ENCODE measurements at regions not wholly inside any gene's neighbourhood (a gene's known extent, or its start where the extent isn't known, plus 50 kb on each side); places are given as distances from the start of the nearest gene placed in this dataset.

DNA sequence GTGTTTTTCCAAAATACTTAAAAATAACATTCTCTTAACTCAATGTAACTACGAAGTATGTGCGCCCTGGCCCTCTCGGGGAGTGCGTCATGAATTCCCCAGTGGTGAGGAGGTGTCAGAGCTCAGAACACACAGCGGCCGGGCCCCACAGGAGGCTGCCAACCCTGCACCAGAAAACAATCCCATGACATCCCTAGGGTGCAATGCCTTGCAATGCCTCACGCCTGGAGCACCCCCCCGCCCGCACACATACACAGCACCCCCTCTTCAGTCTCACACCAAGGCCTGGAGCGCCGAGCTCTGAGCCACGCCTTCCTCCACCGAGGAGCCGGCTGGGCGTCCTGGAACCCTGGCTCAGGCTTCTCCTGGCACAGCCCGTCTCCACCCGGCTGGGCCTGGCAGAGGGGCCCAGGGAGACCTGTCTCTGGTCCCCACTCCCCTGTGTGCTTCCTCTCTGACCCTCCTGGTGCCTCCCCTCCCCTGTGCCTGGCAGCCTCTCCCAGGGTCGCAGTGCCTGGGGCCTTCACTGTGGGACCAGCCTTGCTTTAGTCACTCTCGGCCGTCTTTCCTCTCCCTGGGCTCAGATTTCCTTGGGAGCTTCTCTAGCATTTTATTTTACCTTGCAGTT is 108.2 kb upstream of the ADRA2C start:
- no peak overlapping the region for H3K4me3 ChIP-seq (ENCODE audit: low read length)
- no peak for DNase-seq (ENCODE audit: low read depth, low spot score)

DNA sequence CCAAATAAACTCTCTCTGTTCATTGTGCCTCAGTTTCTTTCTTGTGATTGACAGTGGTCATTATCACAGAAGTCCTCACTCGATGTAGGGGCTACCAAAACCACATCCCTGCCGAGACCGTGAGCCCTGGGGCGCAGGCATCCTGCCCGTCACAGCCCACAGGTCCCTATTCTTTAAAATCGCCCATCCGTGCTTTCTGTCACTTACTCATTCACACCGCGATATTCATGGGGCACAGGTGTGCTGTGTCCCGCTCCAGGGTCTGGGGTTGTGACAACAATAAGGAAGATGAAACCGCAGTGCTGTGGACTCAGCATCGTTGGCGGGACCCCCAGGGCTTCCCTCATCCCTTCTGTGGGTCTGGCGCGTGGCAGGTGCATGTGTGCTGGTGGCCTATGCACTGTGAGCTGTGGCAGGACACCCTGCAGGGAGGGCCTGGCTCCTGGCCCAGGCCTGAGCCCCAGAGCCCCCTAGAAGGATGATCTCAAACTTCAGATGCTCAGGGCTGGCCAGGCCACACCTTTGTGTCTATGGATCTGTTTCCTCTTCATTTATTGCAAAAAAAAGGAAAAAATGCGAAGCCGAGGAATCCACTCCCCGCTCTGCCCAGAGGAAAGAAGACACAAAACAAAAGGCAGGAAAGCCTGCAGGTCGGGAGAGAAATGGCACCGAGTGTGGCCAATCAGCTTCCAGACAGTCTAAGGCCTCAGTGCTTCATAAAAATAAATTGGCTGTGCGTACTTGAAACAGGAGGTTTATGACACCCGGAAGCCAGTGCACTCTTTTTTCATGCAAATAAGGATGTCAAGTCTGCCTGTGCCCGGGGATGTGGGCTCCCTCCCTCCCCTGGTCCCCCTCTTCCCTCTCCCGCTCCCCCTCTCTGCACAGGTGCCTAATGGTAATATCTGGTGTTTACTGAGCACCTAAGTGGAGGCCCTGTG is 109.5 kb upstream of the ADRA2C start:
- DNase-seq (ENCODE audit: low read depth, low spot score) = peak; percentile 1
- H3K4me3 ChIP-seq (ENCODE audit: low read length) = no peak overlapping the region

DNA sequence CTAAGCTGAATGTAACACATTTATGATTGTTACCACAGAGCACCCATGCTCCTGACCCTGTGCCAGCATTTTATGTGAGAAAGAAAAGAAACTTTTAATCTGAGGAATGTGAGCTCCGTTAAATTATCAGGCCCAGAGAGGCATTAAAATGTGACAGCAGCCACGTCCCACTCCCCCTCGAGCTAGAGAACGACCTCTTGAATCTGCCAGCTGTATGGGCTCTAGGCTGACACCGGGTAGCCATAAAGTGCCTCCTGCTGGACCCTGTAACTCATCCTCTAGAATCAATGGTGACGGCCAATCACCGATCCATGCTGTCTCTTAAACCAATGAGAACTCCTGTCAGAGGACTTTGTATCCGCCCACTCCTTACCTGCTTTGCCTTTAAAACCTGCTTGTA is 110.2 kb upstream of the ADRA2C start:
- DNase-seq (ENCODE audit: low read depth, low spot score) = no peak
- no peak overlapping the region for H3K4me3 ChIP-seq (ENCODE audit: low read length)

DNA sequence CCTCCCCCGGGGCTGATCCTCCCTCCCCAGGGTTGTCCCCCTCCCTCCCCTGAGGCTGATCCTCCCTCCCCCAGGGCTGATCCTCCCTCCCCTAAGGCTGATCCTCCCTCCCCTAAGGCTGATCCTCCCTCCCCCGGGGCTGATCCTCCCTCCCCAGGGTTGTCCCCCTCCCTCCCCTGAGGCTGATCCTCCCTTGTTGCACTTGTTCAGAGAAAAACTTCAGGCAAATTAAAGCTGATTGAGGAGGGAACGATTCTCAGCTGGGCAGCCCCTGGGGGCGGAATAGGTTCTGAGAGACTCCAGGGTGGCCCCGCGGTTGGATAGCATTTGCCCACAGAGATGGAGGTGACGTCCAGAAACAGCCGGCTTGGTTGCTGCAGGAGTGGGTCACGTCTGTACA is 110.7 kb upstream of the ADRA2C start:
- no peak overlapping the region for H3K4me3 ChIP-seq (ENCODE audit: low read length)
- DNase-seq (ENCODE audit: low read depth, low spot score) = no peak

DNA sequence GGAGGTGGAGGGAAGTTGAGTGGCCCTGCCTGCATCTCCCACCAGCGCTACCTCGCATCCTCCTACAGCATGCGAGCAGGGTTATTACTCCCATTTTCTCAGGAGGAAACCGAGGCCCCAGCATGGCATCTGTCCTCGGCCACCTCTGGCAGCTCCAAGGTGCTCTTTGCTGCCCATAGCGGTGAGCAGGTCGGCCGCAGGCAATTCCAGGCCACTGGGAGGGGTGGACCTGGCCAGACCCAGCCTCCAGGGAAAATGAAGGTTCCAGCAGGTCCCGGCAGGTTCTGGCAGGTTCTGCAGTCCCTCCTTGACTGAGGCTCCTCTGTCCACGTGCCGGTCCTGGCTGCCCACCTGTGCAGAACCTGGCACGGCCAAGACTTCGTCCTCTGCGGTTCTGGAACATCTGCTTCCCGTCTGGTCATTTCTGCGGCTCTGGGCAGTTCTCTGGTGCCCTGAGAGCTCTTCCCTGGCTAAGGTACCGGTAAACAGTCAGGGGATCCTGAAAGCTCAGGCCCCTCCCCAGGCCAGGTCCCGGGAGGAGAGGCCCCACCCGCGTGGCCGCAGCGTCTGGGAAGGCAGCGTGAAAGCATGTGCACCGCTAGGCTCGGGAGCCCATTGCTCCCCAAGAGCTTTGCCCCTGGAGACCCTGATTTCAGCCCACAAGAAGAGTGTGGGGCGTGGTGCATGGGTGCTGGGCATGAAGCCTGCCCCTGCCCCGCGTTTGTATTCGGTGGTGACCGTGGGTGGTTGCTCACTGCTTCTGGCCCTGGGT is 112.0 kb upstream of the ADRA2C start:
- no peak for DNase-seq (ENCODE audit: low read depth, low spot score)
- no peak overlapping the region for H3K4me3 ChIP-seq (ENCODE audit: low read length)

DNA sequence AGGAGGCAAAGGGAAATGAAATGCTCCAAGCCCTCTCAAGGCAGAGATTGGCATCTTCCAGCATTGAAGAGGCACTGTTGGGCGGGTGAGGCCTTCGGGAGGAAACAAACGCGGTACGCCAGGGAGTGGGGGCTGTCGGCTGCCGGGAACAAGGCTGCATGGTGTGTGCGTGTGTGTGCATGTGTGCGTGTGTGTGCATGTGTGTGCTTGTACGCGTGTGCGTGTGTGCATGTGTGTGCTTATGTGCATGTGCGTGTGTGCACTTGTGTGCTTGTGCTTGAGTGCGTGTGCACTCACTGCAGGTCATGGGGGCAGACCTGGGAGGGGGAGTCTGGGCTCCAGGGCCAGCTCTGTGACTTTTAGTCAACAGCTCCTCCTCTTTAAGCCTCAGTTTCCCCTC is 113.6 kb upstream of the ADRA2C start:
- no peak for DNase-seq (ENCODE audit: low read depth, low spot score)
- H3K4me3 ChIP-seq (ENCODE audit: low read length) = no peak overlapping the region

DNA sequence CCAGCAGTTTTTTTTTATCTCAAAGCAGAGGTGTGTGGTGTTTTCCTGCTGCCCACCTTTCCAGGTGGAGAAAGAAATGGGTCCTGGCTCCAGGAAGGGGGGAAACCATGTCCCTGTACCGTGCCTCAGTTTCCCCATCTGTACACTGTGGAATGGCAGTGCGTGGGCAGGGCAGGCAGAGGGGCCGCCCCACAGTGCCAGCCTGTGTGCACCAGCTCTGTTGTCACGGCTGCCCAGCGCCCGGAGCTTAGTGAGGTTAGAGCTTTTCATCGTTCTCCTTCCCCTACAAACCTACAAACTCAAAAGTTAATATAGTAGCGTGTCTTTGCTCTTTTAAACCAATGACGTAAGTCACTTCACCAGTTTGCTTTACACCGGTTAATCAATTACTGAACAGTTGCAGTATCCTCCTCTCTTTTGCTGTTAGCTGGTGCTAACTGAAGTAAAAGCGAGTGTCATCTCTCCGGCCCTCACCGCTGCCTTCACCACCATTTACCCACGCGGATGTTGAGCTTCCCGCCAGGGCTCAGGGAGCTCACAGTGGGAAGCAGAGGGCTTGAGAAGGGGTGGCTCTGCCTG is 114.8 kb upstream of the ADRA2C start:
- no peak overlapping the region for H3K4me3 ChIP-seq (ENCODE audit: low read length)
- DNase-seq (ENCODE audit: low read depth, low spot score) = no peak

DNA sequence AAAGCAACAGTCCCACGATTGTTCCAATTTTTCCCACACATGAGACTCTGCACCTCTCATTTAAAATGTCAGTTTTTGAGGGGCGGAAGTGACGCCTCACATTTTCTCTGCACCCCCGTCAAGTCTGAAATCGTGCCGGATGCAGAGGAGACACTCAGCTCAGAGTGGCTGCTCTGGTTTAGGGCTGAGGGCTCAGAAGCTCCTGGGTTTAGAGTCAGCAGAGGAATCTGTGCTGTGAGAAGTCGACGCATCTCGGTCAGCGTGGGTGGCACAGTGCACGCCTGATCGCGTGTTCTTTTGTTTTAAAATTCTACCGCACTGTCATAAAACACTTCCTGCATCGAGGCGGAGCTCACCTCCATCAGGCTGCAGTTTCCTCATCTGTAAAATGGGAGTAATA is 116.7 kb upstream of the ADRA2C start:
- DNase-seq (ENCODE audit: low read depth, low spot score) = no peak
- H3K4me3 ChIP-seq (ENCODE audit: low read length) = no peak overlapping the region

DNA sequence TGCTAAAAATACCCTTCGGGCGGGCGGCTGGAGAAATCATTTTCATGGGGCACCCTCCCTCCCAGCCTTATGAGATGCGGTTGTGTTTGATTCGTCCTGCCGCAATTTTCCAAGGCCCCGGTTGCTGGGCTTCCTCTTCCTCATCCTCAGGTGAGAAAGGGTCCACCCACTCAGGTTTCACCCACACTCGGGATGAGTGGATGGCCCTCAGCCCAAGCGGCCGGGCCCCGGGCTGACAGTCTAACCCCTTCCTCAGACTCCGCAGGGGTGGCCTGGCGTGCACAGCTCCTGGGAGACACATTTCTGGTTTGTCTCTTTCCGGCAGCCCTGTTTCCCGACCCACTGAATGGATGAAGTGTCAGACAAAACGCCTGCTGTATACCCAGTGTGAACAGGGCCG is 116.5 kb upstream of the LRPAP1 start:
- no peak overlapping the region for H3K4me3 ChIP-seq (ENCODE audit: low read length)
- DNase-seq (ENCODE audit: low read depth, low spot score) = no peak

DNA sequence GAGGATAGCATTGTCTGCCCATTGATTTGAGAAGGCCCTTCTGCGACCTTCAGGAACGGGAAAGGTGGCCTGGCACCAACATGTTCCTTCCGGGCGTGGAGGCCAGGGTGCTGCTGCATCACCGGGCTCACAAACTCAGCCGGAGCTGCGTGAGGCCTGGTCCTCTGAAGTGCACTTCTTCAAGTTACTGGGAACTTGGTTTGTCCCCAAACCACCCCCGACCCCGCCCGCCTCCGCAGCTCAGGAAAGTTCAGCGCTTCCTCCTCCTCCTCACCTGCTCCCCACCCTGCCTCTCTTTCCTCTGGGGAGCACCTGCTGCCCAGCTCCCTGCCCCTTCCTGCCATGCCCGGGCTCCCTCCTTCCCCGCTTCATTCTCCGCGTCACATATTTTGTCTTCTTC is 116.0 kb upstream of the LRPAP1 start:
- H3K4me3 ChIP-seq (ENCODE audit: low read length) = no peak overlapping the region

DNA sequence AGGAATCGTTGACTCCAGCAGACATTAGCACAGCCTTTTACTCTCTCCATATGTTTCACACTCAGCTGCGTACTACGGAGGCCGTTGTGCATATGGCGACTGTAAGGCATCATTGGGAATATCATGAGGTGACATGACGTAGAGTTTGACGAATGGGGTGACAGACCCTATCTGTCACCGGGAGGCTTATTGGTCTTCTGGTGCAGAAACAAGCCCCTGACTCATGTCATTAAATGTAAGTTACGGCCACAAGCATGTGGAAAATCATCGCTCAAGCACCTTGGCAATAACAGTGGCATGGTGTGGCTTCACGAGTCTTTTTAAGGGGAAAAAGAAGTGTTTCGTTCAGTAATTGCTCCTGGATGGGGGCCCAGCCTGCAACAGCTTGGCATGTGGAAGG is 115.2 kb upstream of the LRPAP1 start:
- DNase-seq (ENCODE audit: low read depth, low spot score) = no peak

More for the DNA sequence above, 116.0 kb upstream of the LRPAP1 start:
- DNase-seq (ENCODE audit: low read depth, low spot score) = no peak

DNA sequence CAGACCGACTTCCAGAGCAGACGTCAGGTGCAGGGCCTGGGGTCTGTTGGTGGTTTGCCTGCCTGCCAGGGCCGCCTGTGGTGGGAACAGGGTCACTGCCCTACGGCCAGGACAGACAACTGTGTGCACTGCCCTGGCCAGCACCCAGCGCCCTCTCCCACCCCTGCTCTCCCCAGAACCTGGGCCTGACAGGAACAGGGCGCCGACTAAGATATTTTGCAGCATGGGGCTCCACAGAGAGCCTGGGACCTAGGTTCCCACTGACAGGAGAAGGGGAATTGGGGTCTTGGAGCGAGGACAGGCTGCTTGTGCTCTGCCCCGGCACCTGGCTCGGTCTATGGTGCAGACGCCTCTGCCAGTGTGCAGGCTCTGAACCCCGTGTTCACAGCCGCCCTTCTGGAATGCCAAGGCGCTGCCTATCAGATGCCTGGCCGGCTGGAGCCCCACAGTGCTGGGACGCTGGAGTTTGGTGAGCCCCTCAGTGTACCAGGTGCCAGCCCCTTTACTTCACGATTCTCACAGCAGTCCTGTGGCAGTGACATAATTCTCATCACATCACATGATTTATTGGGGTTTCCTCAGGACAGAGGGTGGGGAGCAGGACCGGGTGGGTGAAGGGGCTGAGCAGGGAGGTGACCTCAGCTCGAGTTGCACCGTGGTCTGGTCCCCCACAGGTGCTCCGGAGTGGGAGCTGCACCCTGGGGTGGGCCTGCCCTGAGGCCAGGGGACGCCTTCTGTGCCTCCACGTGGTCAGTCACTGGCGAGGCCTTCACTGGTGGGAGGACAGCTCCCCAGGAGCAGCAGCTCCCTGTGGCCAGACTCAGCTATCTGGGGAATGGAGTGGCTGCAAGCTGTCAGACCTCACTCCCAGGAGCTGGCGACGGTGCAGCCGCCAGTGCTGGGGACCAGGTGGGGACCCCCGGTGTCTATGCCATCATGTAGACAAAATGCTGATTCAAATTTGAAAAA is 113.8 kb upstream of the LRPAP1 start:
- no peak overlapping the region for H3K4me3 ChIP-seq (ENCODE audit: low read length)
- DNase-seq (ENCODE audit: low read depth, low spot score) = no peak

More for the DNA sequence above, 115.2 kb upstream of the LRPAP1 start:
- H3K4me3 ChIP-seq (ENCODE audit: low read length) = no peak overlapping the region

DNA sequence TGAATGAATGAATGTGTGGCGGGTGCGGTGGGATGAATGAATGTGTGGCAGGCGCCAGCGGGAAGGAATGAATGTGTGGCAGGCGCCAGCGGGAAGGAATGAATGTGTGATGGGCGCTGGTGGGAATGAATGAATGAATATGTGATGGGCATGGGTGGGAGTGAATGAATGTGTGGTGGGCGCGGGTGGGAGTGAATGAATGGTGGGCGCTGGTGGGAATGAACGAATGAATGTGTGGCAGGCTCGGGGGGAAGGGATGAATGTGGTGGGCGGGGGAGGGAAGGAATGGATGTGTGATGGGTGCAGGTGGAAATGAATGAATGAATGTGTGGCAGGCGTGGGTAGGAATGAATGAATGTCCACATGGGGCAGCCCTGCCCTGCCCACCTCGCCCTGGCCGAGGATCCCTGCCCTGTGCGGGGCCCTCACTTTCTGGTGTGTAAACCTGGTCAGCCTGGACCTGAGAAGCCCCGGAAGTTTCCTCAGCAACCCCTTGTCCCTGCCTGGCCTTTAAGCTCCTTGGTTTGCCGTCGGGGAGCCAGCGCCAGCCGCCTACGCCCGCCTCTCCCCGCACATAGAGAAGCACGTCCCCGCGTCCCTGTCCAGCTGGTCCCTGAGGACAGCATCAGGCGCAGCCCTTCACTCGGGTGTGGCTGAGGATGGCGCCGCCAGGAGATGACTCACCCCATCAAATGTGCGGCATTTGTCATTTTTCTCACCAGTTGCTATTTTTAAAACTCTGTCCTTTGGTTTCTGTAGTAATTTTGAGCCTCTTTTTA is 112.8 kb upstream of the LRPAP1 start:
- H3K4me3 ChIP-seq (ENCODE audit: low read length) = no peak overlapping the region
- no peak for DNase-seq (ENCODE audit: low read depth, low spot score)

DNA sequence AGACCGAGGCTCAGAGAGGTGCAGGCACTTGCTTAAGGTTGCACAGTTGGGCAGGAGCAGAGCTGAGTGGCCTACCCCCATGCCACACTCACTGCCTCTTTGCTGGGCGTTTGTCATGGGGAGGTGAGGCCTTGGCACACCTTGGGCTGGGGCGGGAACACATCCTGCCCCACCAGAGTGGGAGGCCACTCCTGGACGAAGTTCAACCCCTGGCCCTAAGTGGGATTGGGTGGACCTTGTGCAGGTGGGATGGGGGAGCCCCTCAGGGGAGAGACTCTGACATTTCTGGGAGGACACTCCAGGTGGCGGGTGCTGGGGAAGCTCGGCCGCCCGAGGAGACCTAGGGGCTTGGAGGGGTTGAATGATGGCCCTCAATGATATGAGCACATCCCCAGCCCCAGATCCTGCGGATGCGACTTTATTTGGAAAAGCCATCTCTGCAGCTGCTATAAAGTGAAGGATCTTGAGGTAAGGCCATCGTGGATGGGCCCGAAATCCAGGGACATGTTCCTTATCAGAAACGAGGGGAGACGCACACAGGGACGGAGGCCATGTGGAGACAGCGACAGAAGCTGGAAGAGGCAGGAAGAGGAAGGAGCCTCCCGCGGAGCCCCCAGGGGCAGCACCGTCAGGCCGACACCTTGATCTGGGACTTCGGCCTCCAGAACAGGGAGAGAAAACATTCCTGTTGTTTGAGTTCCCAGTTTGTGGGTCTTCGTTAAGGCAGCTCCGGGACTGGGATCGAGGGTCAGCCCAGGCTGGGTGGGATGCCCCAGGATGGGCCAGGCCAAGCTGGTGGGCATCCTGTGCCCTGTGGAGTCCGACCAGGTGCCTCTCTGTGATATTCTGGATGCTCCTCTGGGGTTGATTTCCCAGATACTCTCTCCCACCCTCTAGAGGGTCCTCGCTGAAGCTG is 111.6 kb upstream of the LRPAP1 start:
- no peak for DNase-seq (ENCODE audit: low read depth, low spot score)
- no peak overlapping the region for H3K4me3 ChIP-seq (ENCODE audit: low read length)

DNA sequence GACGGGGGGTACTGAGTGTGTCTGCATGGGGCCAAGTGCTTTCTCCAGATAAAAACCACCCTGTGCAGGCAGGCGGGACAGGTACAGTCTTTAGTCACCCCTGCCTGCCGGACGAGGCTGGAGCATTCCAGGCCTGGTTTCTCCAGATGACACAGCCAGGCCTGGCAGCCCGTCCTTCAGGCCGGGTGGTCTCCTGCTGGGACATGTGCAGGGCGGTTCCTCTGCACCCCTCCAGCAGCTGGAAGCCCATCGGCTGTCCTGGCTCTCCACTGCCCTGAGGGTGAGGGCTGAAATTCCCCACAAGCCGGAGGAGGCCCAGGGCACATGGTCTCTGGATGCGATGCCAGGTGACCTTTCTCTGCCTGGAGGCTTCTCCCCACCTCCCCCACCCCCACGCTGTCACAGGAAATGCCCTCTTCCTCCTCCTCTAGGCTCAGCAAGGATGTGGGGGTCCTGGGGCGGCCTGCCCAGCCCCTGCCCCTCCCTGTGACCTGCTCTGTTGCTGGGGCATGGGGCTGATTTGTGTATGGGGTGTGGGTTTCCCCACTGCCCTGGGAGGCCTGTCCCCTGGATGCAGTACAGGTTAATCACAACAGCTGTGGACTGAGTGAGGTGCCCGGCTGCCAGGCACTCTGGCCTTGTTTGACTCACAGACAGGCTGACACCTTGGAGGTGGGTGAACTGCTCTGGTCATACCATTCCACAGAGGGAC is 110.7 kb upstream of the LRPAP1 start:
- no peak overlapping the region for H3K4me3 ChIP-seq (ENCODE audit: low read length)
- DNase-seq (ENCODE audit: low read depth, low spot score) = no peak

DNA sequence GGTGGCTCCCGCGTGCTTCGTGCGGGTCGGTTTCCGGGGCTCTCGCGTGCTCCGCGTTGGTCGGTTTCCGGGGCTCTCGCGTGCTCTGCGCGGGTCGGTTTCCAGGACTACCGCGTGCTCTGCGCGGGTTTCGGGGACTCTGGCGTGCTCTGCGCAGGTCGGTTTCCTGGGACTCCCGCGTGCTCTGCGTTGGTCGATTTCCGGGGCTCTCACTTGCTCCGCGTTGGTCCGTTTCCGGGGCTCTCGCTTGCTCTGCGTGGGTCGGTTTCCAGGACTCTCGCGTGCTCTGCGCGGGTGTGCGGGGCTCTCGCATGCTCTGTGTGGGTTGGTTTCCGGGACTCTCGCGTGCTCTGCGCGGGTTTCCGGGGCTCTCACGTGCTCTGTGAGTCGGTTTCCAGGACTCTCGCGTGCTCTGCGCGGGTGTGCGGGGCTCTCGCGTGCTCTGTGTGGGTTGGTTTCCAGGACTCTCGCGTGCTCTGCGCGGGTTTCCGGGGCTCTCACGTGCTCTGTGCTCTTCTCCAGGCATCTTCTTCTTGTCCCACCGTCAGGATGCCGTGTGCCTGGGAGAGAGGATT is 109.9 kb upstream of the LRPAP1 start:
- H3K4me3 ChIP-seq (ENCODE audit: low read length) = no peak overlapping the region
- no peak for DNase-seq (ENCODE audit: low read depth, low spot score)
